HL-60 (cell line): ENCODE measurements at regions not wholly inside any gene's neighbourhood (a gene's known extent, or its start where the extent isn't known, plus 50 kb on each side); places are given as distances from the start of the nearest gene placed in this dataset.

Experiments used
- DNase-seq, 2 experiments: peaks; one replicate each; pipeline ENCODE4 v3.0.0-alpha.2; 2010 to 2020; ENCODE audit warnings: low read depth in 1 of 2, low spot score in 1 of 2
- H3K27ac ChIP-seq: fragments of 250-450 bp; sonication (Bioruptor Pico); replicated peaks from 2 replicates; pipeline ENCODE4 v1.5.1; 2020; ENCODE audit warnings: mild to moderate bottlenecking, moderate library complexity
- H3K27me3 ChIP-seq: fragments of 250-450 bp; sonication (Bioruptor Pico); 2 replicates; pipeline ENCODE4 v1.5.1; 2021; ENCODE audit warnings: mild to moderate bottlenecking, moderate library complexity; ENCODE audit not compliant: insufficient read depth, poor library complexity, severe bottlenecking
- H3K4me3 ChIP-seq: replicated peaks from 2 replicates; pipeline ENCODE4 v1.5.1; 2011; ENCODE audit warnings: mild to moderate bottlenecking, control low read depth, low read length; ENCODE audit not compliant: insufficient read depth
- GABPA ChIP-seq: IDR thresholded peaks from 2 replicates; pipeline ENCODE4 v1.6.1; 2012; ENCODE audit warnings: low read depth
- POLR2AphosphoS5 ChIP-seq: IDR thresholded peaks from 2 replicates; pipeline ENCODE4 v1.6.1; 2012; ENCODE audit warnings: low read depth
- SPI1 ChIP-seq: IDR thresholded peaks from 2 replicates; pipeline ENCODE4 v1.6.1; 2012; ENCODE audit warnings: low read depth, mild to moderate bottlenecking, borderline replicate concordance
- TF ChIP-seq, protein P1 (sequence below): IDR thresholded peaks from one replicate; pipeline ENCODE4 v1.5.1; 2011; ENCODE audit warnings: low read length, control low read depth, inconsistent platforms; ENCODE audit not compliant: insufficient read depth
- TF ChIP-seq, protein P2 (sequence below): IDR thresholded peaks from 2 replicates; pipeline ENCODE4 v1.6.1; 2012; ENCODE audit warnings: low read depth; ENCODE audit not compliant: insufficient replicate concordance

GRCh38 chr2:81238462-81238861 is 933.9 kb upstream of the LRRTM1 start:
- Histone ChIP-seq H3K27me3 (no peaks in the 10 kb centered on the region), H3K4me3 (no peak overlapping the region), H3K27ac (no peak overlapping the region)
- DNase-seq, result no peak
- TF ChIP-seq POLR2AphosphoS5, result no peak
- no peak for TF ChIP-seq SPI1
- TF ChIP-seq, protein P1, sequence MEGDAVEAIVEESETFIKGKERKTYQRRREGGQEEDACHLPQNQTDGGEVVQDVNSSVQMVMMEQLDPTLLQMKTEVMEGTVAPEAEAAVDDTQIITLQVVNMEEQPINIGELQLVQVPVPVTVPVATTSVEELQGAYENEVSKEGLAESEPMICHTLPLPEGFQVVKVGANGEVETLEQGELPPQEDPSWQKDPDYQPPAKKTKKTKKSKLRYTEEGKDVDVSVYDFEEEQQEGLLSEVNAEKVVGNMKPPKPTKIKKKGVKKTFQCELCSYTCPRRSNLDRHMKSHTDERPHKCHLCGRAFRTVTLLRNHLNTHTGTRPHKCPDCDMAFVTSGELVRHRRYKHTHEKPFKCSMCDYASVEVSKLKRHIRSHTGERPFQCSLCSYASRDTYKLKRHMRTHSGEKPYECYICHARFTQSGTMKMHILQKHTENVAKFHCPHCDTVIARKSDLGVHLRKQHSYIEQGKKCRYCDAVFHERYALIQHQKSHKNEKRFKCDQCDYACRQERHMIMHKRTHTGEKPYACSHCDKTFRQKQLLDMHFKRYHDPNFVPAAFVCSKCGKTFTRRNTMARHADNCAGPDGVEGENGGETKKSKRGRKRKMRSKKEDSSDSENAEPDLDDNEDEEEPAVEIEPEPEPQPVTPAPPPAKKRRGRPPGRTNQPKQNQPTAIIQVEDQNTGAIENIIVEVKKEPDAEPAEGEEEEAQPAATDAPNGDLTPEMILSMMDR, result no peak
- TF ChIP-seq GABPA, result no peak
- TF ChIP-seq, protein P2, sequence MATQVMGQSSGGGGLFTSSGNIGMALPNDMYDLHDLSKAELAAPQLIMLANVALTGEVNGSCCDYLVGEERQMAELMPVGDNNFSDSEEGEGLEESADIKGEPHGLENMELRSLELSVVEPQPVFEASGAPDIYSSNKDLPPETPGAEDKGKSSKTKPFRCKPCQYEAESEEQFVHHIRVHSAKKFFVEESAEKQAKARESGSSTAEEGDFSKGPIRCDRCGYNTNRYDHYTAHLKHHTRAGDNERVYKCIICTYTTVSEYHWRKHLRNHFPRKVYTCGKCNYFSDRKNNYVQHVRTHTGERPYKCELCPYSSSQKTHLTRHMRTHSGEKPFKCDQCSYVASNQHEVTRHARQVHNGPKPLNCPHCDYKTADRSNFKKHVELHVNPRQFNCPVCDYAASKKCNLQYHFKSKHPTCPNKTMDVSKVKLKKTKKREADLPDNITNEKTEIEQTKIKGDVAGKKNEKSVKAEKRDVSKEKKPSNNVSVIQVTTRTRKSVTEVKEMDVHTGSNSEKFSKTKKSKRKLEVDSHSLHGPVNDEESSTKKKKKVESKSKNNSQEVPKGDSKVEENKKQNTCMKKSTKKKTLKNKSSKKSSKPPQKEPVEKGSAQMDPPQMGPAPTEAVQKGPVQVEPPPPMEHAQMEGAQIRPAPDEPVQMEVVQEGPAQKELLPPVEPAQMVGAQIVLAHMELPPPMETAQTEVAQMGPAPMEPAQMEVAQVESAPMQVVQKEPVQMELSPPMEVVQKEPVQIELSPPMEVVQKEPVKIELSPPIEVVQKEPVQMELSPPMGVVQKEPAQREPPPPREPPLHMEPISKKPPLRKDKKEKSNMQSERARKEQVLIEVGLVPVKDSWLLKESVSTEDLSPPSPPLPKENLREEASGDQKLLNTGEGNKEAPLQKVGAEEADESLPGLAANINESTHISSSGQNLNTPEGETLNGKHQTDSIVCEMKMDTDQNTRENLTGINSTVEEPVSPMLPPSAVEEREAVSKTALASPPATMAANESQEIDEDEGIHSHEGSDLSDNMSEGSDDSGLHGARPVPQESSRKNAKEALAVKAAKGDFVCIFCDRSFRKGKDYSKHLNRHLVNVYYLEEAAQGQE, result no peak

- Histone ChIP-seq H3K27ac (no peak overlapping the region), H3K27me3 (no peaks in the 10 kb centered on the region), H3K4me3 (no peak overlapping the region)
- TF ChIP-seq POLR2AphosphoS5 (no peak), SPI1 (no peak)
- DNase-seq, result no peak
Observed at GRCh38 chr2:81235601-81236000, 931.0 kb upstream of the LRRTM1 start.

DNA sequence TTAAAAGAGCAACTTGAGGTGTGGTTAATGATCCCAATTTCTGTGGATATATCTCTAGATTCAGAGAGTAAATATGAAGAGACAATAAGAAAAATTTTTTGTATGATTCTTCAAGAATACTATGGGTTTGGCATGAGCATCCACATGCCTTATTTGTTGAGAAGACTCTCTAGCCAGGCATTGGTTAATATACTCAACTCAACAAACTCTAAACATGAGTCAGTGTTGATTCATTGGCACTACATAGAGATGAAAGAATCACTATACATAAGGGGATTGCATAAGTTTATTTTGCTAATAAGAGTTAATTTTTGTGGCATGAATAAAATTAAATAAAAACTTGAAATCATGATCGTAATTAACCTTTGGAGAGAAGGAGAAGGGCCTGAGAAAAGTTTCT is 930.2 kb upstream of the LRRTM1 start:
- no peak overlapping the region for H3K27ac ChIP-seq
- TF ChIP-seq GABPA (no peak), POLR2AphosphoS5 (no peak), SPI1 (no peak)
- TF ChIP-seq, protein P1, result no peak
- TF ChIP-seq, protein P2, result no peak
- no peaks in the 10 kb centered on the region for H3K27me3 ChIP-seq
- DNase-seq, result no peak
- no peak overlapping the region for H3K4me3 ChIP-seq

DNA sequence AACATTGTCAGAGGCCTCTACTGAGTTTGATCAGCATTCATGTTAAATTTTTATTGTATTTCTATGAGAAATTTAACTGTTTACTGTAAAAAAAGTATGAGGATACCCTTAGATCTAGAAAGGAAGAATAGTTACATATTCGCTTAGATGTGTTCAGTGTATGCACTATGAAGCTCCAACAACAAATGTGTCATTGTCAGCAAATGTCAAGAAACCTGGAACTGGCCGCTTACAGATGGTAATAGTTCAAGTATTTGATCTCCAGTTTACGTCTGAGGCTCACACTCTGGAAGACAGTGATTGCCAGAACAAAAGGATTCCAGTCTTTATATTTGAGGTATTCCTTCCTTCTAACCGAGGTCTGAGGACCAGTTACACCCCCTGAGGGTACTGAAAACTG is 921.2 kb upstream of the LRRTM1 start:
- Histone ChIP-seq H3K27me3 (no peaks in the 10 kb centered on the region), H3K4me3 (no peak overlapping the region), H3K27ac (no peak overlapping the region)
- TF ChIP-seq GABPA (no peak), POLR2AphosphoS5 (no peak), SPI1 (no peak)
- TF ChIP-seq, protein P1, result no peak
- TF ChIP-seq, protein P2, result no peak
- no peak for DNase-seq
